ENCODE measurements at regions not wholly inside any gene's neighbourhood (a gene's known extent, or its start where the extent isn't known, plus 50 kb on each side); places are given as distances from the start of the nearest gene placed in this dataset.
A peak's percentile ranks its signal among the peaks of the same experiment; 100 is the strongest.

GRCh38 chr6:25188232-25188631 lies 90.9 kb upstream of the CARMIL1 start:
- TF ChIP-seq, protein P1, sequence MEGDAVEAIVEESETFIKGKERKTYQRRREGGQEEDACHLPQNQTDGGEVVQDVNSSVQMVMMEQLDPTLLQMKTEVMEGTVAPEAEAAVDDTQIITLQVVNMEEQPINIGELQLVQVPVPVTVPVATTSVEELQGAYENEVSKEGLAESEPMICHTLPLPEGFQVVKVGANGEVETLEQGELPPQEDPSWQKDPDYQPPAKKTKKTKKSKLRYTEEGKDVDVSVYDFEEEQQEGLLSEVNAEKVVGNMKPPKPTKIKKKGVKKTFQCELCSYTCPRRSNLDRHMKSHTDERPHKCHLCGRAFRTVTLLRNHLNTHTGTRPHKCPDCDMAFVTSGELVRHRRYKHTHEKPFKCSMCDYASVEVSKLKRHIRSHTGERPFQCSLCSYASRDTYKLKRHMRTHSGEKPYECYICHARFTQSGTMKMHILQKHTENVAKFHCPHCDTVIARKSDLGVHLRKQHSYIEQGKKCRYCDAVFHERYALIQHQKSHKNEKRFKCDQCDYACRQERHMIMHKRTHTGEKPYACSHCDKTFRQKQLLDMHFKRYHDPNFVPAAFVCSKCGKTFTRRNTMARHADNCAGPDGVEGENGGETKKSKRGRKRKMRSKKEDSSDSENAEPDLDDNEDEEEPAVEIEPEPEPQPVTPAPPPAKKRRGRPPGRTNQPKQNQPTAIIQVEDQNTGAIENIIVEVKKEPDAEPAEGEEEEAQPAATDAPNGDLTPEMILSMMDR (IDR thresholded peaks at IDR 0.05): no peak
- TF ChIP-seq POLR2AphosphoS5 (IDR thresholded peaks at IDR 0.05): no peak
- no peak for TF ChIP-seq POLR2A (IDR thresholded peaks at IDR 0.05)
- Histone ChIP-seq H3K4me3 (no peak overlapping the region), H3K4me1 (replicated peaks) (no peaks in the 10 kb centered on the region), H3K27ac (no peak overlapping the region), H3K9me3 (no peaks in the 10 kb centered on the region), H3K27me3 (replicated peaks; ENCODE audit: insufficient read depth) (no peaks in the 10 kb centered on the region), H3K36me3 (no peaks in the 10 kb centered on the region)
- no peak for DNase-seq (ENCODE audit: low spot score)
- 97% methylated on average over 1 of the region's 1 CpG for WGBS
- intact Hi-C loops (cut with DNase I): no loop called here

DNA sequence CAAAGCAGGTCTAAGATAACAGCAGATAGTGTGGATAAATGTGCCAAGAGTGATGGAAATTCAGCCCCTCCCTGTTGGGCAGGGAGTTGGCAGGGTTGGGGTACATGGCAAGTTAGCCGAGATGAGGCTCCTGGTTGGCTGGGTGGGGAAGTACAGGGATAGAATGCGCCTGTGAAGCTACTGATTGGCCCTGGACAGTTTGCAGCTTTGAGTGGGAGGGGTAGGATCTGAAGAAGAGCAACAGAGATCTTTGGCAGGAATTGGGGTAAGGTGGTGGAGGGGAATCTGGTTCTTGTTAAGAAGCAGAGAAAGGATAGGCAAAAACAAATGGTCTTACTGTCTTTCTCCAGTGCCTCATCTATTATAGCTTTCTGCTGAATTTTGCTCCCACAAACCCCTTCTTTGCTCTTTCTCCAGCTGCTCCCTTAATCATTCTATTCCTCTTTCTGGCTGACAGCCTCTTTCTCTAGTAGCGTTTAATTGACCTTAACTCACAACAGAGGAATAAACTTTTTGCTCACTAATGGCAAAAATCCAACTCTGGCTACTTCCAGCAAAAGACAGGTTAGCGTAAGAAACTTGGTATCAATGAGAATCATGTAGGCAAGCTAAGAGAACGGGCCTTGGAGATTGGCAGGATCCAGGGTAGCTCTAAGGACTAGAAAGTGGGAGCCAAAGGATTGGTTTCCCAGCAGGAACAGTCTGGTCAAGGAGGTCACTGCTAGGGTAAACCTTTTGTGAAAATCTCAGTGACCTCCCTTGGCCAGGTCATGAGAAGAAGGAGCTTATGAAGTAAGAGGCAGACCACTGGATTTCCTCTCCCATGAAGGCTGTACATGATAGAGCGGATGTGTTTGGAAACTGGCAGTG lies 86.3 kb upstream of the CARMIL1 start:
- Histone ChIP-seq H3K27me3 (replicated peaks; ENCODE audit: insufficient read depth) (no peaks in the 10 kb centered on the region), H3K4me3 (no peak overlapping the region), H3K36me3 (no peaks in the 10 kb centered on the region), H3K4me1 (replicated peaks) (no peaks in the 10 kb centered on the region), H3K9me3 (no peaks in the 10 kb centered on the region), H3K27ac (peak overlapping the region; percentile 9 to 46)
- TF ChIP-seq, protein P1 (IDR thresholded peaks at IDR 0.05): no peak
- TF ChIP-seq POLR2AphosphoS5 (IDR thresholded peaks at IDR 0.05) (no peak), POLR2A (IDR thresholded peaks at IDR 0.05) (no peak)
- intact Hi-C loops (cut with DNase I): no loop called here
- 63% methylated on average over 6 of the region's 6 CpGs for WGBS
- DNase-seq (ENCODE audit: low spot score): no peak

GRCh38 chr6:25193460-25194171 lies 85.6 kb upstream of the CARMIL1 start:
- WGBS: 34% methylated on average over 6 of the region's 6 CpGs
- no peak for DNase-seq (ENCODE audit: low spot score)
- no peaks in the 10 kb centered on the region for H3K9me3 ChIP-seq
- peak overlapping the region in 1 of 2 donors; percentile 46 for H3K27ac ChIP-seq
- H3K4me1 ChIP-seq (replicated peaks): no peaks in the 10 kb centered on the region
- no peak overlapping the region for H3K4me3 ChIP-seq
- no peak for TF ChIP-seq POLR2AphosphoS5 (IDR thresholded peaks at IDR 0.05)
- no peak for TF ChIP-seq POLR2A (IDR thresholded peaks at IDR 0.05)
- TF ChIP-seq, protein P1 (IDR thresholded peaks at IDR 0.05): no peak
- intact Hi-C loops (cut with DNase I): no loop called here
- H3K27me3 ChIP-seq (replicated peaks; ENCODE audit: insufficient read depth): no peaks in the 10 kb centered on the region
- no peaks in the 10 kb centered on the region for H3K36me3 ChIP-seq

- H3K9me3 ChIP-seq: no peaks in the 10 kb centered on the region
- no peak for DNase-seq (ENCODE audit: low spot score)
- no peaks in the 10 kb centered on the region for H3K4me1 ChIP-seq (replicated peaks)
- intact Hi-C loops (cut with DNase I): no loop called here
- 77% methylated on average over 8 of the region's 8 CpGs for WGBS
- H3K27me3 ChIP-seq (replicated peaks; ENCODE audit: insufficient read depth): no peaks in the 10 kb centered on the region
- H3K27ac ChIP-seq: peak overlapping the region in 1 of 2 donors; percentile 1
- no peak overlapping the region for H3K4me3 ChIP-seq
- H3K36me3 ChIP-seq: no peaks in the 10 kb centered on the region
- TF ChIP-seq POLR2A (IDR thresholded peaks at IDR 0.05): no peak
- TF ChIP-seq, protein P1 (IDR thresholded peaks at IDR 0.05): no peak
- TF ChIP-seq POLR2AphosphoS5 (IDR thresholded peaks at IDR 0.05): no peak
Observed at GRCh38 chr6:25194172-25194678, 84.9 kb upstream of the CARMIL1 start.
